Right lobe of liver (tissue), 6 donors: ENCODE measurements at regions not wholly inside any gene's neighbourhood (a gene's known extent, or its start where the extent isn't known, plus 50 kb on each side); places are given as distances from the start of the nearest gene placed in this dataset.

Source experiments
- ATAC-seq, 4 donors: fragments of 200-7000 bp; cut with Tn5 transposase; one replicate each; pipeline ENCODE4 v1.9.1; 2020; ENCODE audit warnings: mild to moderate bottlenecking in 4 of 4, moderate library complexity in 4 of 4
- DNase-seq, 3 donors: peaks; one replicate each; pipeline ENCODE4 v3.0.0-alpha.2; 2020
- H3K27ac ChIP-seq, 3 donors: fragments of 200-600 bp; one replicate each; pipeline ENCODE4 v1.8.0; 2022
- H3K27me3 ChIP-seq, 2 donors: fragments of 200-600 bp; one replicate each; pipeline ENCODE4 v1.8.0; 2022
- H3K36me3 ChIP-seq, 4 donors: fragments of 200-600 bp; sonication (generic) in 1 of 4; one replicate each; pipeline versions ENCODE4 v1.5.1 to v1.8.0; 2017 to 2022; ENCODE audit warnings: control low read depth in 1 of 4
- H3K4me1 ChIP-seq, 4 donors: fragments of 200-600 bp; sonication (generic) in 1 of 4; one replicate each; pipeline versions ENCODE4 v1.5.1 to v1.8.0; 2017 to 2022; ENCODE audit warnings: control low read depth in 1 of 4
- H3K4me3 ChIP-seq, 3 donors: fragments of 200-600 bp; one replicate each; pipeline ENCODE4 v1.8.0; 2022
- H3K9me3 ChIP-seq, 4 donors: fragments of 200-600 bp; sonication (generic) in 1 of 4; one replicate each; pipeline versions ENCODE4 v1.5.1 to v1.8.0; 2017 to 2022; ENCODE audit warnings: control low read depth in 1 of 4
- CTCF ChIP-seq, 4 donors: fragments of 200-600 bp in 3 of 4; fragments of 450-650 bp in 1 of 4; IDR thresholded peaks; one replicate each; pipeline versions ENCODE4 v1.5.1 to v1.8.0; 2016 to 2022; ENCODE audit warnings: antibody characterized with exemption in 4 of 4, mild to moderate bottlenecking in 2 of 4
- POLR2A ChIP-seq: fragments of 450-650 bp; IDR thresholded peaks from one replicate; pipeline ENCODE4 v1.6.1; 2017; ENCODE audit warnings: antibody characterized with exemption, mild to moderate bottlenecking
- WGBS: methylation state at CpG from one replicate; pipeline ENCODE4 v1.1.6; 2018; ENCODE audit warnings: low coverage, low lambda C conversion rate; ENCODE audit not compliant: insufficient coverage; ENCODE audit errors: missing lambda C conversion rate; 5-methylcytosine and 5-hydroxymethylcytosine counted together
- intact Hi-C, 2 donors: fragments of 100-400 bp; cut with DNase I; formaldehyde crosslinking; loops; one replicate each; pipeline versions ENCODE4 v1.11.2 to v1.14.1; 2022
- donor health status: DM: no; HTN: yes; CAD: no.
- donor health status: DM: no; HTN: no; CAD: no.
- donor health status: DM: no; HTN: no; CAD: no.
- donor health status: DM: no; HTN: yes; CAD: no.
- donor health status: DM: no; HTN: yes; CAD: no.

- Histone ChIP-seq H3K4me3 (no peak overlapping the region), H3K9me3 (no peaks in the 10 kb centered on the region), H3K36me3 (no peaks in the 10 kb centered on the region), H3K27me3 (no peaks in the 10 kb centered on the region), H3K4me1 (no peaks in the 10 kb centered on the region), H3K27ac (no peak overlapping the region)
- TF ChIP-seq POLR2A, result no peak
- no peak for TF ChIP-seq CTCF (IDR thresholded peaks at IDR 0.05)
- WGBS, result 70% methylated on average over 1 of the region's 1 CpG
- intact Hi-C loops, result no loop called here
- ATAC-seq (no peak), DNase-seq (no peak)
Measured at GRCh38 chr11:116449522-116449921, 323.3 kb downstream of the BUD13 start.

GRCh38 chr11:116446048-116446941 is 326.5 kb downstream of the BUD13 start:
- WGBS, result 47% methylated on average over 5 of the region's 5 CpGs
- TF ChIP-seq CTCF (IDR thresholded peaks at IDR 0.05) (no peak), POLR2A (no peak)
- Histone ChIP-seq H3K4me1 (no peaks in the 10 kb centered on the region), H3K9me3 (no peaks in the 10 kb centered on the region), H3K27ac (no peak overlapping the region), H3K4me3 (no peak overlapping the region), H3K36me3 (no peaks in the 10 kb centered on the region), H3K27me3 (no peaks in the 10 kb centered on the region)
- DNase-seq, result no peak
- no peak for ATAC-seq
- intact Hi-C loops, result no loop called here

GRCh38 chr11:116445108-116446047 is 327.4 kb downstream of the BUD13 start:
- H3K27ac ChIP-seq, result no peak overlapping the region
- no peaks in the 10 kb centered on the region for H3K27me3 ChIP-seq
- H3K4me3 ChIP-seq, result no peak overlapping the region
- intact Hi-C loops, result no loop called here
- H3K36me3 ChIP-seq, result no peaks in the 10 kb centered on the region
- no peak for DNase-seq
- peak in 1 of 4 donors; percentile 23 for ATAC-seq
- TF ChIP-seq CTCF (IDR thresholded peaks at IDR 0.05) (no peak), POLR2A (no peak)
- H3K4me1 ChIP-seq, result no peaks in the 10 kb centered on the region
- no peaks in the 10 kb centered on the region for H3K9me3 ChIP-seq
- 57% methylated on average over 5 of the region's 6 CpGs for WGBS

GRCh38 chr11:116442238-116442752 is 330.5 kb downstream of the BUD13 start:
- Histone ChIP-seq H3K27ac (no peak overlapping the region), H3K4me1 (no peaks in the 10 kb centered on the region), H3K27me3 (no peaks in the 10 kb centered on the region), H3K9me3 (no peaks in the 10 kb centered on the region), H3K36me3 (no peaks in the 10 kb centered on the region), H3K4me3 (no peak overlapping the region)
- no peak for ATAC-seq
- no peak for DNase-seq
- TF ChIP-seq CTCF (IDR thresholded peaks at IDR 0.05) (no peak), POLR2A (no peak)
- intact Hi-C loops, result no loop called here
